HFF-Myc (cell line): ENCODE measurements at regions not wholly inside any gene's neighbourhood (a gene's known extent, or its start where the extent isn't known, plus 50 kb on each side); places are given as distances from the start of the nearest gene placed in this dataset.

Experiments
- DNase-seq: peaks from one replicate; pipeline ENCODE4 v3.0.0-alpha.2; 2011; ENCODE audit warnings: low read depth; ENCODE audit errors: extremely low read depth
- H3K4me3 ChIP-seq: replicated peaks from 2 replicates; pipeline ENCODE4 v1.5.1; 2011; ENCODE audit warnings: low read depth, mild to moderate bottlenecking, control low read depth, low read length
- TF ChIP-seq, protein P1 (sequence below): IDR thresholded peaks from 2 replicates; pipeline ENCODE4 v1.5.1; 2012; ENCODE audit warnings: mild to moderate bottlenecking, low read depth, low read length, control low read depth; ENCODE audit errors: missing control alignments

DNA sequence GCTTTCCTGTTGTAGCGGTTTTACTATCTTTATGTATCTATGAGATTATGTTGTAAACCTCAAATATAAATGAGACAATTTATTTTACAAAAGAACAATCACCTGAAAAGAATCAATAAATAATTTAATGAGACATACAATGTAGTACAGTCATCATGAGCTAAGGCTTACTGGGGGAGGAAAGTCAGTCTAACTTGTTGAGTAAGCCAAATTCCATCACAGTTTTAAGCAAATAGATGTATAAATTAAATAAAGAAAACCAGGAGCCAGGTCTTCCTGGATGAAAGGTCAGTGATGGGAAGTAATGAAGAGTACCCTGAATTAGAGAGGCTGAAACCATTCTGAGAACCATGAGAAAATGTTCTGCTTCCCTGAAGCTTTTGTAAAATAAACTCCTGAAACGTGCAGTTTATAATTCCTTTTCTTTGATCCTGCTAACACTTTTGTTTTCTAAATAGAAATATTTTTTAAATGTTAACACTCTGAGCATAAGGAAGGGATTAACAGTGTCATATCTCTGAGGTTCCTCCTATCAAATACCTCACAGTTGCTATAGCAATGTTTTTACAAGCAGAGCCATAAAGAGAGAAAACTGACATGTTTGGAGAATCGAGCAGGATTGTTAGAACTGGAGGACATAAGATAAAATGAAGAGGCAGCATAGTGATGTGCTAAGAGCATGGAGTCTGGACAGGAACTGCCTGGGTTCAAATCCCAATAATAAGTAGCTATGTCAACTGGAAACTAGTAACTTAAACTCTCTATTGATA, 444.9 kb upstream of the FOXG1 start:
- no peak for DNase-seq
- H3K4me3 ChIP-seq = no peak overlapping the region
- TF ChIP-seq, protein P1, sequence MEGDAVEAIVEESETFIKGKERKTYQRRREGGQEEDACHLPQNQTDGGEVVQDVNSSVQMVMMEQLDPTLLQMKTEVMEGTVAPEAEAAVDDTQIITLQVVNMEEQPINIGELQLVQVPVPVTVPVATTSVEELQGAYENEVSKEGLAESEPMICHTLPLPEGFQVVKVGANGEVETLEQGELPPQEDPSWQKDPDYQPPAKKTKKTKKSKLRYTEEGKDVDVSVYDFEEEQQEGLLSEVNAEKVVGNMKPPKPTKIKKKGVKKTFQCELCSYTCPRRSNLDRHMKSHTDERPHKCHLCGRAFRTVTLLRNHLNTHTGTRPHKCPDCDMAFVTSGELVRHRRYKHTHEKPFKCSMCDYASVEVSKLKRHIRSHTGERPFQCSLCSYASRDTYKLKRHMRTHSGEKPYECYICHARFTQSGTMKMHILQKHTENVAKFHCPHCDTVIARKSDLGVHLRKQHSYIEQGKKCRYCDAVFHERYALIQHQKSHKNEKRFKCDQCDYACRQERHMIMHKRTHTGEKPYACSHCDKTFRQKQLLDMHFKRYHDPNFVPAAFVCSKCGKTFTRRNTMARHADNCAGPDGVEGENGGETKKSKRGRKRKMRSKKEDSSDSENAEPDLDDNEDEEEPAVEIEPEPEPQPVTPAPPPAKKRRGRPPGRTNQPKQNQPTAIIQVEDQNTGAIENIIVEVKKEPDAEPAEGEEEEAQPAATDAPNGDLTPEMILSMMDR = no peak

DNA sequence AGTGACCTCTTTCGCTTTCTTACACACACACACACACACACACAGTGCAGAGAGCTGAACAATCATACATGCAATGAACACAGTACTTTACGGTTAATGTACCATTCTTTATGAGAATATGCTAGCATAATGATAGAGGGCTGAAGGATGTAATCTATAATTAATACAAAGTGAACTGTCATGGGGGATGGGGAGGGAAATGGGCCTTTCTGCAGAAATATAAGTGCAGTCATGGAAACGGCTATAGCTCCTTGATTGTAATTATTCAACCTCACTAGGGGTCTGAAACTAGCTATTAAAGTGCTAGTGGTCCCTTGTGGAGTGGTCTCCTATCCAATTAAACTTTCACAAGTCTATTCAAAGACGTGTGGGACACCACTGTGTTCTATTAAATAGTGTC, 443.2 kb upstream of the FOXG1 start:
- H3K4me3 ChIP-seq = no peak overlapping the region
- TF ChIP-seq, protein P1 = no peak
- DNase-seq = no peak

GRCh38 chr14:28323951-28324741, 442.4 kb upstream of the FOXG1 start:
- TF ChIP-seq, protein P1 = no peak
- H3K4me3 ChIP-seq = no peak overlapping the region
- no peak for DNase-seq

GRCh38 chr14:28340816-28341215, 425.8 kb upstream of the FOXG1 start:
- no peak overlapping the region for H3K4me3 ChIP-seq
- TF ChIP-seq, protein P1 = no peak
- no peak for DNase-seq

GRCh38 chr14:28344381-28344780, 422.2 kb upstream of the FOXG1 start:
- no peak overlapping the region for H3K4me3 ChIP-seq
- DNase-seq = no peak
- TF ChIP-seq, protein P1 = no peak

DNA sequence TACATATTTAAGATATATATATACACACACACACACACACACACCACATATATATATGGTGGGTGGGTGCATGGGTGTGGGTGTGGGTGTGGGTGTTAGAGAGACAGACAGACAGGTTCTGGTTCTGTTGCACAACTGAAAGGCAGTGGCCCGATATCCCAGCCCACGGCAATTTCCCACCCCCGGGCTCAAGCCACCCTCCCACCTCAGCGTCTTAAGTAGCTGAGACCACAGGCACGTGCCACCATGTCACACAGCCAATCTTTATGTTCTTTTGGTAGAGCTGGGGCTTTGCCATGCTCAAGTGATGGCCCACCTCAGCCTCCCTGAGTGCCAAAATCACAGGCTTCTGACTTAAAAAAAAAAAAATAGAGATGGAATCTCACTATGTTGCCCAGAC, 417.8 kb upstream of the FOXG1 start:
- no peak overlapping the region for H3K4me3 ChIP-seq
- DNase-seq = no peak
- TF ChIP-seq, protein P1 = no peak

GRCh38 chr14:28356819-28357218, 409.8 kb upstream of the FOXG1 start:
- DNase-seq = no peak
- no peak overlapping the region for H3K4me3 ChIP-seq
- TF ChIP-seq, protein P1 = no peak
